ENCODE measurements at regions not wholly inside any gene's neighbourhood (a gene's known extent, or its start where the extent isn't known, plus 50 kb on each side); places are given as distances from the start of the nearest gene placed in this dataset.

DNA sequence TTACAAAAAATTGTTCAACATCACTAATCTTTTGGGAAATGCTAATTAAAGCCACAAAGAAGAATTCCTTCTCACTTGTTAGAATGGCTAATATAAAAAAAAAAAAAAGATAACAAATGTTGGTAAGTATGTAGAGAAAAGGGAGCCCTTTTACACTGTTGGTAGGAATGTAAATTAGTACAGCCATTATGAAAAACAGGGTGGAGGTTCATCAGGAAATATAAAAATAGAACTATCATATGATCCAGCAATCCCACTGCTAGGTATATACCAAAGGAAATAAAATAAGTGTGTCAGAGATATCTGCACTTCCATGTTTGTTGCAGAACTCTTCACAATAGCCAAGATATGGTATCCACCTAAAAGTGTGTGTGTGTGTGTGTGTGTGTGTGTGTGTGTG lies 83.5 kb upstream of the RGMB start:
- no peak for DNase-seq (ENCODE audit: low spot score)

DNA sequence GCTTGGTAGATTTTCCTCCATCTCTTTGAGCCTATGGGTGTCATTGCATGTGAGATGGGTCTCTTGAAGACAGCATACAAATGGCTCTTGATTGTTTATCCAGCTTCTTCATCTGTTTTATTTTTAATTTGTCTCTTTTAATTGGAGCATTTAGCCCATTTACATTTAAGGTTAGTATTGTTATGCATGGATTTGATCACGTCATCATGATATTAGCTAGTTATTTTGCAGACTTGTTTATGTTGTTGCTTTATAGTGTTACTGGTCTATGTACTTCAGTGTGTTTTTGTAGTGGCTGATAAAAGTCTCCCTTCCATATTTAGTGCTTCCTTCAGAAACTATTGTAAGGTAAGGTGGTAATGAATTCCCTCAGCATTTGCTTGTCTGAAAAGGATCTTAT lies 78.6 kb upstream of the RGMB start:
- DNase-seq (ENCODE audit: low spot score): no peak

DNA sequence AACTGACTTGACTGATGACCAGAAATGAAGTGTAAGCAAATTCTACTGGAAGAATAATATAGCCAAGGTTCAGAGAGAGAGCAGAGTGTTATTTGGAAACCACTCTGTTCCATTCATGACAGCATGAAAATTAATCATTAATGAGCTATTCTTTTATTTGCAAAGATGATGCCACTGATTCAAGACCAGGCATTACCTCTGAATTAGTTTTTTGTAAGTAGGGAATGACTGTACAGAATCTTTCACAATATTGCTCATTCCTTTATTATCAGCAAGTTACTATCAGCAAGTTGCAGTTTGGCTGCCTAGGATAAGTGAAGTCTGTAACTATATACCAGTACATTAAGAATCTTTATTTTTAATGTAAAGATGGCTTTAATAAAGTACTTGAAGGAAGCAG lies 75.1 kb upstream of the RGMB start:
- DNase-seq (ENCODE audit: low spot score): no peak

DNA sequence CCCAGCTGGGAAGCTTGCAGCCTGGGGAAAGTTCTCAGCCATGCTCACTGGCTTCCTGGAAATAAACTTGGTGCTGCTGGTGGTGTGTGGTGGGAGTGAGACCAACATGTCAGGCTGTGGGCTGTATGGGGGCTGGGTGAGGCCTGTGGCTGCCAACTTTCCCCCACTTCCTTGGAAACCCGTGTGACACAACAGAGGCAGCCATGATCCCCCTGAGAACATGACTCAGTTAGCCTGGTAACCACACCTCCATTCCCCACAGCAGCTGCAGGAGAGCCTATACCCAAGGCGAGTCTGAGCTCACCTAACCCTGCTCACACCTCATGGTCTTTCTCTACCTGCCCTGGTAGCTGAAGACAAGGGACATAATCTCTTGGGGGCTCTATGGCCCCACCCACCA lies 72.7 kb upstream of the RGMB start:
- no peak for DNase-seq (ENCODE audit: low spot score)

DNA sequence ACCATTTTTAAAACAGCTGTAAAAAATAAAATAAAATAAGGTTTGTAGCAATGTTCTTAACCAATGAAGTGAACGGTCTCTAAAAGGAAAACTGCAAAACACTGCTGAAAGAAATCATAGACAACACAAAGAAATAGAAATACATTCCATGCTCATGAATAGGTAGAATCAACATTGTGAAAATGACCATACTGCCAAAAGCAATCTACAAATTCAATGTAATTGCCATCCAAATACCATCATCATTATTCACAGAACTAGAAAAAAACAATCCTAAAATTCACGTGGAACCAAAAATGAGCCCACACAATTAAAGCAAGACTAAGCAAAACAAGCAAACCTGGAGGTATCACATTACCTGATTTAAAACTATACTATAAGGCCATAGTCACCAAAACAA lies 67.6 kb upstream of the RGMB start:
- no peak for DNase-seq (ENCODE audit: low spot score)

DNA sequence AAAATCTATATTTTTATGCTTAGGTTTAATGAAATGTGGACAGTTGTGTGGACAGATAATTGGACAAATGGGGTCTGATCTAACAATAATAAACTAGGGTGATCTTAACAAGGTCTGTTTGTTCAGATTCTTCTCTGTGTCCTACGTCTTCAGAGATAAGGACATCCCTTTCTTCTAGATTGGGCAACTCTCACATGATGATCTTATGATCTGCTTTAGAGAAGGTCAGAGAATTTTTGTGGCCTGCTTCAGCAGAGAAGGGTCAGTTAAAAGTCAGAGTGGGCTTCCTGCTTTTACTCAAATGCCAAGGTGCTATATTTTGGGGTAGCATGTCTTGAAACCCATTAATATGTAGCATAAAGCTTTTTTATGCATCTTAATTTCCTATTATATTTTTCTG lies 63.8 kb upstream of the RGMB start:
- DNase-seq (ENCODE audit: low spot score): no peak

DNA sequence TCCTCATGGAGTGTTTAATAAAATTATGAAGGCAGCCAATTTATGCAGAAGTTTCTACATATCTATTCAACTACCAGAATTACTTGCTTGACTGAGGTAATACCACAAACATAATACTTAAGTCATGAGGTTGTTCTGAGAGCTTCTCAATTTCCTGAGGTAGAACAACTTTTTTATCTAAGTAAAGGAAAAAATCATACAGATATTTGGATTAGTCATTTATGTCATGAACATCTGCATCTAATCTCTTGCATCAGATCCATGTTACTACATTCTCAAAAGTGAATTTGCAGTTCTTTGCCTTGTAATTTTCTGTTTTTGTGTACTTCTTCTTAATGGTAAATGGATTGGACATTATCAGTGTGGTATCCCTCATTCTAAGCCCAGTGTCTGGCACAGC lies 60.4 kb upstream of the RGMB start:
- no peak for DNase-seq (ENCODE audit: low spot score)

DNA sequence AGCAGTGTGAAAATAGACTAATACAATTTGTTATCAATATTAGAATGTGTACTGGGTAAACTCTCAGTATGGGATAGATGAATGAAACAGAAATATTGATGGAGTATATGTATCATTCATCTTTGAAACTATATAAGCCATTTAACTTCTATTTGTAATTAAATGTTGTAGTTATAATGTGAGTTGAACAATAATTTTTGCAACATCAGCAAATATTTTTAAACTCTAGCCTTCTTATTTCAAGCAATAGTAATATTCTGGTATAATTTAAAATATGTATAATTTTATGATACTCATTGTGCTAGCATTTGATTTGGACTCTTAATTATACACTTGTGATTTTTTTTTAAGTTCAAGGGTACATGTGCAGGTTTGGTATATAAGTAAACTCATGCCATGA lies 59.6 kb upstream of the RGMB start:
- DNase-seq (ENCODE audit: low spot score): no peak

DNA sequence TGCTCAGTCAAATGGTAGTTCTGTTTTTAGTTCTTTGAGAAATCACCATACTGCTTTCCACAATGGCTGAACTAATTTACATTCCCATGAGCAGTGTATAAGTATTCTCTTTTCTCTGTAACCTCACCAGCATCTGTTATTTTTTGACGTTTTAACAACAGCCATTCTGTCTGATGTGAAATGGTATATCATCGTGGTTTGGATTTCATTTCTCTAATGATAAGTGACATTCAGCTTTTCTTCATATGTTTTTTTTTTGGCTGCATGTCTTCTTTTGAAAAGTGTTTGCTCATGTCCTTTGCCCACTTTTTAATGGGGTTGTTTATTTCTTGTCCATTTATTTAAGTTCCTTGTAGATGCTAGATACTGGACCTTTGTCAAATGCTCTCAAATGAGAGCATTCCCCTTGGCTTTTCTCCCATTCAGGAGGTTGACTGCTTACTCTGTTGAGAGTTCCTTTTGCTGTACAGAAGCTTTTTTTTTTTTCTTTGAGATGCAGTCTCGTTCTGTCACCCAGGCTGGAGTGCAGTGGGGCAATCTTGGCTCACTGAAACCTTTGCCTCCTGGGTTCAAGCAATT lies 58.7 kb upstream of the RGMB start:
- no peak for DNase-seq (ENCODE audit: low spot score)

DNA sequence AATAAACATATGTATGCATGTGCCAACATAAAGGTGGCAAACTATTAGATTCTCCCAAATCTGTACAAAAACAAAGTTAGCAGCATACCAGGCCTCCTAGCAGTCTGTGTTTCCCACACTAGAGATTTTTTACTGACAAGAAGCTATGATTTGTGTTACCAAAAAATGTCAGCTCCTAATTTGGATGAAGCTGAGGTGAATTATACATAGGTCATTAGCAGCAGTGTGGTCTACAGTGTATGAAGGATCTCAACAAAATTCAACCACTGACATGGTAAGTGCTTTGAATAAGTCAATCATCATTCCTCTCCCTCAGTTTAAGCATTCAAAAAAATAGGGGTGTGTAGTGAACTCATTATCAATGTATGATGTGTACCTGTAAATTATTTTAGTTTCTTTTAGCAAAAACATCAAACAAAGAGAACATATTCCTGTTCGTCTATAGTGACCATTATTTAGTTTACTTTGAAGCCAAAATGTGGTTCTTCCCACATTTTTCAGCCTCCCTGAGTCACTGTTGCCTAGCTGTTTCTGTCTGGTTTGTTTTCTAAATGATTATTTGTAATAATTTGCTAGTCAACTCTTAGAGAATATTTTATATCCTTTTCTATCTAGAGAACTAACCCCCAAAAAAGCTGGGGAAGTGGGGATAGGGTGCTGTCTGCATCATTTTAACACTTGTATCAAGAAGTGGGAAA lies 52.1 kb upstream of the RGMB start:
- DNase-seq (ENCODE audit: low spot score): no peak

DNA sequence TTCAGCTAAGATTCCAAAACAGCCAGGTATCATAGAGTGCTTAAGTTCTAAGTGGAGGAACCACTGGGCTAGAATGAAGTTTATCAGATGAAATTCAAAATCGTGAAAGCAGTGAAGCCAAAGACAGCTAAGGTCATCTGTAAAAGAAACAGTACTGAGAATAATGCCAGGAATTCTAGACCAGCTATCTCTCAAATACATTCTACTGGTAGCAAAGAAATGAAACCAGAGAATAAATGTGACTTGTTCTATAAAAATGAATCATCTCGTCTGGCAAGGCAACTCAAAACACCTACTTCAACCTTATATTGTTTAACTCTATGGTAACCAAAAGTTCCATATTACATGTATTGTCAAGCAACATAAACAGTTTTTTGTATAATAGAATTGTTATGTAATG lies 51.3 kb upstream of the RGMB start:
- no peak for DNase-seq (ENCODE audit: low spot score)

DNA sequence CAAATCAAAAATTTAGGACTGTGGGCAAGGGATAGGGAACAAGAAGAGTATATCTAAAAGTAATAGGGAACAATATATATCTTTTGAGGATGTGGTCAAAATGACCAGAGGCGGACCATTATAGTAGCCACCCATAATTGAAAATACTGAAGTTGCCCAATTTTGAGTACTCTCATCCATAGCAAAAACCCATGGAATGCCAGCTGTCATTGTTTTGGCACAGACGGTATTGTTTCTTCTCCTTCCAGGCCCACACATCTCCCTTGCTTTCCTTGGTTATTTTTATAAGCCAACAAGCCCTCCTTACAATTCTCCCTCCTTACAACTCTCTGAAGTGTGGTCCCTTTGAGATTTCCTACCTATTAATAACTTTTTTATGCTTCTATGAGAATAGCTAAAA lies 50.4 kb upstream of the RGMB start:
- no peak for DNase-seq (ENCODE audit: low spot score)

Measured in left forelimb (tissue), 1 donor.